Loucy (cell line): ENCODE measurements at regions not wholly inside any gene's neighbourhood (a gene's known extent, or its start where the extent isn't known, plus 50 kb on each side); places are given as distances from the start of the nearest gene placed in this dataset.

Experiments
- H2AFZ ChIP-seq: fragments of 200-600 bp; sonication (generic); 2 replicates; pipeline ENCODE4 v1.6.0; 2016; ENCODE audit warnings: antibody characterized with exemption, mild to moderate bottlenecking, low read length, moderate library complexity
- H3F3A ChIP-seq: fragments of 200-600 bp; 2 replicates; pipeline ENCODE4 v1.6.0; 2016; ENCODE audit warnings: antibody characterized with exemption, low read depth, mild to moderate bottlenecking
- H3K27me3 ChIP-seq: fragments of 200-600 bp; sonication (generic); 2 replicates; pipeline ENCODE4 v1.6.1; 2014; ENCODE audit warnings: low read length, mild to moderate bottlenecking; ENCODE audit not compliant: insufficient read depth, poor library complexity, severe bottlenecking
- H3K36me3 ChIP-seq: fragments of 200-600 bp; sonication (generic); 2 replicates; pipeline ENCODE4 v1.6.1; 2016; ENCODE audit warnings: low read length; ENCODE audit not compliant: insufficient read depth
- H3K4me1 ChIP-seq: fragments of 200-600 bp; sonication (generic); 2 replicates; pipeline ENCODE4 v1.5.1; 2014; ENCODE audit warnings: low read length, mild to moderate bottlenecking; ENCODE audit not compliant: insufficient read depth, poor library complexity, severe bottlenecking
- H3K4me2 ChIP-seq: fragments of 200-600 bp; sonication (generic); 2 replicates; pipeline ENCODE4 v1.6.0; 2014; ENCODE audit warnings: antibody characterized with exemption, low read length, low read depth, mild to moderate bottlenecking; ENCODE audit not compliant: poor library complexity, severe bottlenecking
- H3K4me3 ChIP-seq: fragments of 200-600 bp; sonication (generic); 2 replicates; pipeline ENCODE4 v1.5.1; 2014; ENCODE audit warnings: low read length, mild to moderate bottlenecking, mixed read lengths; ENCODE audit not compliant: poor library complexity, severe bottlenecking
- H3K79me2 ChIP-seq: fragments of 200-600 bp; sonication (generic); 2 replicates; pipeline ENCODE4 v1.6.1; 2014; ENCODE audit warnings: low read length; ENCODE audit not compliant: insufficient read depth
- H3K9ac ChIP-seq: fragments of 200-600 bp; sonication (generic); 2 replicates; pipeline ENCODE4 v1.6.0; 2014; ENCODE audit warnings: mild to moderate bottlenecking, low read depth, low read length, moderate library complexity; ENCODE audit not compliant: poor library complexity, severe bottlenecking
- H3K9me2 ChIP-seq: fragments of 200-600 bp; sonication (generic); replicated peaks from 2 replicates; pipeline ENCODE4 v1.6.1; 2016; ENCODE audit warnings: low read depth, low read length, mixed read lengths
- H3K9me3 ChIP-seq: fragments of 200-600 bp; sonication (generic); 2 replicates; pipeline ENCODE4 v1.6.1; 2014; ENCODE audit warnings: mild to moderate bottlenecking, antibody characterized with exemption, low read length, low read depth; ENCODE audit not compliant: insufficient read depth
- H4K20me1 ChIP-seq: fragments of 200-600 bp; sonication (generic); 2 replicates; pipeline ENCODE4 v1.6.0; 2014; ENCODE audit warnings: antibody characterized with exemption, low read length, mild to moderate bottlenecking; ENCODE audit not compliant: insufficient read depth, poor library complexity, severe bottlenecking
- EZH2phosphoT487 ChIP-seq: fragments of 200-600 bp; IDR thresholded peaks from 2 replicates; pipeline ENCODE4 v1.6.1; 2018; ENCODE audit warnings: antibody characterized with exemption, mild to moderate bottlenecking, moderate library complexity, borderline replicate concordance
- TF ChIP-seq, protein P1 (sequence below): fragments of 200-600 bp; sonication (generic); conservative IDR thresholded peaks from 2 replicates; pipeline ENCODE4 v1.5.1; 2014; ENCODE audit warnings: mild to moderate bottlenecking, antibody characterized with exemption, low read length

DNA sequence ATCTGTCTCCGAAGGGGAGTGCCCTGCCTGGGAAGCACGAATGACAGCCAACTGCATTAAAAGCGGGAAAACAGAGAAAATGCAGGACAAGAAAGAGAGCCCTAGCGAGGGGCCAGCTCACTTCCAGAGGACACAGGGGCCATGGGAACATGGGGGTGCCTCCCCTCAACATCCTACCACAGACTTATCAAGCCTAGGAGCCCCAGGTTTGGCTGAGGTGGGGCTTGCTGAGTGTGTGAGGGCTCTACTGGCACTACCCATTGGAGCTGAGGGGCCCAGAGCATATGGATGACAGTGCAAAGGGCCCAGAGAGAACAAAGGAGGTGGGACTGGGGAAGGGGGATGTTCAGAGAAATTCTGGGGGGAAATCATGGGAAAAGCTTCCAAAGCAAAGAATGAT lies 101.8 kb downstream of the PJA1 start:
- H3K4me1 ChIP-seq = no peaks in the 10 kb centered on the region
- H3K79me2 ChIP-seq = no peaks in the 10 kb centered on the region
- no peak overlapping the region for H3K9ac ChIP-seq
- H4K20me1 ChIP-seq = no peaks in the 10 kb centered on the region
- H3K36me3 ChIP-seq = no peaks in the 10 kb centered on the region
- no peak overlapping the region for H3K4me3 ChIP-seq
- H3K27me3 ChIP-seq = no peaks in the 10 kb centered on the region
- H3K9me3 ChIP-seq = no peaks in the 10 kb centered on the region
- TF ChIP-seq, protein P1, sequence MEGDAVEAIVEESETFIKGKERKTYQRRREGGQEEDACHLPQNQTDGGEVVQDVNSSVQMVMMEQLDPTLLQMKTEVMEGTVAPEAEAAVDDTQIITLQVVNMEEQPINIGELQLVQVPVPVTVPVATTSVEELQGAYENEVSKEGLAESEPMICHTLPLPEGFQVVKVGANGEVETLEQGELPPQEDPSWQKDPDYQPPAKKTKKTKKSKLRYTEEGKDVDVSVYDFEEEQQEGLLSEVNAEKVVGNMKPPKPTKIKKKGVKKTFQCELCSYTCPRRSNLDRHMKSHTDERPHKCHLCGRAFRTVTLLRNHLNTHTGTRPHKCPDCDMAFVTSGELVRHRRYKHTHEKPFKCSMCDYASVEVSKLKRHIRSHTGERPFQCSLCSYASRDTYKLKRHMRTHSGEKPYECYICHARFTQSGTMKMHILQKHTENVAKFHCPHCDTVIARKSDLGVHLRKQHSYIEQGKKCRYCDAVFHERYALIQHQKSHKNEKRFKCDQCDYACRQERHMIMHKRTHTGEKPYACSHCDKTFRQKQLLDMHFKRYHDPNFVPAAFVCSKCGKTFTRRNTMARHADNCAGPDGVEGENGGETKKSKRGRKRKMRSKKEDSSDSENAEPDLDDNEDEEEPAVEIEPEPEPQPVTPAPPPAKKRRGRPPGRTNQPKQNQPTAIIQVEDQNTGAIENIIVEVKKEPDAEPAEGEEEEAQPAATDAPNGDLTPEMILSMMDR = no peak
- no peak for TF ChIP-seq EZH2phosphoT487
- H3K4me2 ChIP-seq = no peak overlapping the region
- no peak overlapping the region for H2AFZ ChIP-seq
- no peaks in the 10 kb centered on the region for H3K9me2 ChIP-seq
- H3F3A ChIP-seq = no peaks in the 10 kb centered on the region

DNA sequence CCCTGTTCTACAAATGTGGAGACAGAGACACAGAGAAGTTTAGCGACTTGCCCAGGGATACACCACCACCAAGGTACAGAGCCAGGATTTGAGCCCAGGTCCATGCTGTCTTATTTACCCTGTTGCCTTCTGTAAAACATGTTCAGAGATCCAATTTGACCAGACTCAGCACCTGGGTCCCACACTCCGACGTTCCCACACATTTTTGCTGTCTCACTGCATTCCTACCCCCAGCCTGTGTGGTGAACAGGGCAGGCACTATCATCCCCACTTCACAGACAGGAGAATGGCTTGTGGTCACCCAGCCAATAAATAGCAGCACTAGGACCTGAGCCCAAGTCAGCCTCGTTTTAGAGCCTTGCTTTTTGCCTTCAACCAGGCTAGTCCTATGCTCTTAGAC lies 102.8 kb downstream of the PJA1 start:
- Histone ChIP-seq H4K20me1 (no peaks in the 10 kb centered on the region), H3K36me3 (no peaks in the 10 kb centered on the region), H3F3A (no peaks in the 10 kb centered on the region), H3K79me2 (no peaks in the 10 kb centered on the region), H3K27me3 (no peaks in the 10 kb centered on the region), H3K9ac (no peak overlapping the region), H3K9me2 (no peaks in the 10 kb centered on the region), H3K9me3 (no peaks in the 10 kb centered on the region), H3K4me2 (no peak overlapping the region), H3K4me1 (no peaks in the 10 kb centered on the region), H2AFZ (no peak overlapping the region), H3K4me3 (no peak overlapping the region)
- TF ChIP-seq EZH2phosphoT487 = no peak
- TF ChIP-seq, protein P1 = no peak

DNA sequence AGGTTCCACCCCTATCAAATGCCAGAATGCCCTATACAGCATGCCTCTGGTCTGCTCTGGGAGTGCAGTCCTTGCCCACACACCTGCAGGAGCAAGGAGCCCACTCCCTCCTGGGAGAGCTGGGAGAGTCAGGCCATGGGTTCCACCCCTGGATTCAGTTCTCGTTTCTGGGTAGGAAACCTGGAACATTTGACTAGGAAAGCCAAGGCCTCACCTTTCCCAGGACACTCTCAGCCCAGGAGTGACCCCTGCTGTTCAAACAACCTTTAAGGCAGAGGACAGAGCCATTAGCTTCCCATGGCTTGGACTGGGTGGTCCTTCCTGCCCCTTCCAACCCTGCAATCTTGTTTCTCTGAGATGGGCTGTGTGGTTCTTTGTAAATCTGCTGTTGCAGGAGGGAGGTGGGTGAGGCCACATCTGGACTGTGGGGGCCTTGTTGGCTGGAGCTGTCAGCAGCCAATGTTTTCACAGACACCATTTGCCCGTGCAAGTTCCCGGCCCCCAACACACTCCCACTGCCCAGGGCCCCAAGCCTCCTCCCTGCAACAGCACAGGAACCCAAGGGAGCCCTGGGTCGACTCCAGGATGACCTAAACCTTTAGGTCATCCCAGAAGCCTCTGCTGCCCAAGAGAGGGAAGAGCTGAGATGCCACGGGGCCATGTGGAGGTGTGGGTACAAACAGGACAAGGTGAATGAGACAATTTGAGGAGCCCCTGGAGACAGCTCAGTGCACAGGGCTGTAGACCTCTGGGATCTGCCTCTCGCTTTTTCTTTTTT lies 104.4 kb downstream of the PJA1 start:
- no peak overlapping the region for H3K4me3 ChIP-seq
- no peak overlapping the region for H3K9ac ChIP-seq
- H3K9me2 ChIP-seq = no peaks in the 10 kb centered on the region
- H3K4me2 ChIP-seq = no peak overlapping the region
- no peaks in the 10 kb centered on the region for H3K36me3 ChIP-seq
- H4K20me1 ChIP-seq = no peaks in the 10 kb centered on the region
- no peaks in the 10 kb centered on the region for H3K79me2 ChIP-seq
- no peaks in the 10 kb centered on the region for H3K27me3 ChIP-seq
- no peaks in the 10 kb centered on the region for H3K4me1 ChIP-seq
- TF ChIP-seq, protein P1 = peak; percentile 17; the same call in 1 of the 2 replicates
- no peak for TF ChIP-seq EZH2phosphoT487
- H3K9me3 ChIP-seq = no peaks in the 10 kb centered on the region
- no peak overlapping the region for H2AFZ ChIP-seq
- no peaks in the 10 kb centered on the region for H3F3A ChIP-seq
